Colonic mucosa (tissue), 4 donors: ENCODE measurements at regions not wholly inside any gene's neighbourhood (a gene's known extent, or its start where the extent isn't known, plus 50 kb on each side); places are given as distances from the start of the nearest gene placed in this dataset.
A peak's percentile ranks its signal among the peaks of the same experiment; 100 is the strongest.

Experiments
- DNase-seq: peaks from one replicate; pipeline ENCODE4 v3.0.0-alpha.2; 2020
- H3K27ac ChIP-seq: fragments of 200-600 bp; one replicate; pipeline ENCODE4 v1.8.0; 2021
- H3K27me3 ChIP-seq: fragments of 200-600 bp; one replicate; pipeline ENCODE4 v1.8.0; 2021
- H3K36me3 ChIP-seq: fragments of 200-600 bp; one replicate; pipeline ENCODE4 v1.8.0; 2021
- H3K4me1 ChIP-seq: fragments of 200-600 bp; one replicate; pipeline ENCODE4 v1.8.0; 2021; ENCODE audit warnings: mild to moderate bottlenecking
- H3K4me3 ChIP-seq: fragments of 200-600 bp; one replicate; pipeline ENCODE4 v1.8.0; 2021
- H3K9ac ChIP-seq, 2 donors: one replicate each; pipeline ENCODE4 v1.7.0; 2013; ENCODE audit warnings: control low read depth in 2 of 2, low read depth in 2 of 2, low read length in 2 of 2
- H3K9me3 ChIP-seq: fragments of 200-600 bp; one replicate; pipeline ENCODE4 v1.8.0; 2021
- intact Hi-C: fragments of 100-400 bp; cut with DNase I; formaldehyde crosslinking; loops from one replicate; pipeline ENCODE4 v1.14.1; 2022
- TF ChIP-seq, protein P1 (sequence below): fragments of 200-600 bp; IDR thresholded peaks from one replicate; pipeline ENCODE4 v1.8.0; 2022; ENCODE audit warnings: antibody characterized with exemption, mild to moderate bottlenecking
- donor health status: healthy.
- donor health status: DM: no; HTN: no; CAD: no.
- donor health status: DM: no; HTN: no; CAD: no.

DNA sequence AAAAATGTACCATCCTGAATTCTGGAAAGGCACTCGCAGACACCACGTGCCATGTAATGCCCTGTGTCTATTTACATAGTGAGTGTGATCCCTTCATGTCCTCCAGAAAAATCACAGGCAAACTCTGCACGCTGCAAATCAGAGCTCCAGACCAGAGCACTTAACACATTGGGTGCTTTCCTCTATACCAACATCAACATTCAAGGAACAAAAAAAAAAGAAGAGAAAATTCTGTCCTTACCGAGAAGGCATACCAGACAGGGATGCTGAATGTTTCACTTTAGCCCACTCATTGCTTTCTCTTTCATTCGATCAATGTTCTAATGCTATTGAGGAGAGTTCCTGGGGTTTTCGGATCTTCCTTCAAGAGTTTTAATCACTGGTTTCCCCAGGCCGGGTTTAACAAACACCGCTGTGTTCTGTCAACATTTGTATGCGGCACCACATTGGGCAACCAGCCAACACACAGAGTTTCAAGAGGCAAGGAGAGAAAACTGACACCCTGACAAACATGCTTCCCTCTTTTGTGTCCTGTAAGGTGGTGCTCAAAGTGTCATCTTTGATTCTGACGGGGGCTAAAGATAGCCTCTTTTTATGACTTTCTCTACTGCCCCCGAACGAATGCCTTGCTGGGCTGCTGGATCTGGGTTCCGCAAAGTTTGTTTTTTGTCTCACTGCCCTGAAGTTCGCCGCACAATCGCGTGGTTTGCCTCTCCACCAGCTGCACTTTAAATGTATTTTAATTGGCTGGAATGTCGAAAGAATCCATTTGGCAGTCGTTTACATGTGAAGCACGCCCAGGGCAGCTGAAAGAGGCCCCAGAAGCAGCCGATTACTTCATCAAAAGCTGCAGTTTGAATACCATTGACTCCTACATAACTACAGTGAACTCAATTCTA, 106.4 kb upstream of the NCKAP5 start:
- Histone ChIP-seq H3K4me3 (no peak overlapping the region), H3K9me3 (no peaks in the 10 kb centered on the region), H3K4me1 (no peaks in the 10 kb centered on the region), H3K36me3 (no peaks in the 10 kb centered on the region), H3K27ac (no peak overlapping the region), H3K9ac (no peak overlapping the region), H3K27me3 (no peaks in the 10 kb centered on the region)
- intact Hi-C loops = no loop called here
- DNase-seq = peak; percentile 46
- TF ChIP-seq, protein P1, sequence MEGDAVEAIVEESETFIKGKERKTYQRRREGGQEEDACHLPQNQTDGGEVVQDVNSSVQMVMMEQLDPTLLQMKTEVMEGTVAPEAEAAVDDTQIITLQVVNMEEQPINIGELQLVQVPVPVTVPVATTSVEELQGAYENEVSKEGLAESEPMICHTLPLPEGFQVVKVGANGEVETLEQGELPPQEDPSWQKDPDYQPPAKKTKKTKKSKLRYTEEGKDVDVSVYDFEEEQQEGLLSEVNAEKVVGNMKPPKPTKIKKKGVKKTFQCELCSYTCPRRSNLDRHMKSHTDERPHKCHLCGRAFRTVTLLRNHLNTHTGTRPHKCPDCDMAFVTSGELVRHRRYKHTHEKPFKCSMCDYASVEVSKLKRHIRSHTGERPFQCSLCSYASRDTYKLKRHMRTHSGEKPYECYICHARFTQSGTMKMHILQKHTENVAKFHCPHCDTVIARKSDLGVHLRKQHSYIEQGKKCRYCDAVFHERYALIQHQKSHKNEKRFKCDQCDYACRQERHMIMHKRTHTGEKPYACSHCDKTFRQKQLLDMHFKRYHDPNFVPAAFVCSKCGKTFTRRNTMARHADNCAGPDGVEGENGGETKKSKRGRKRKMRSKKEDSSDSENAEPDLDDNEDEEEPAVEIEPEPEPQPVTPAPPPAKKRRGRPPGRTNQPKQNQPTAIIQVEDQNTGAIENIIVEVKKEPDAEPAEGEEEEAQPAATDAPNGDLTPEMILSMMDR = no peak

DNA sequence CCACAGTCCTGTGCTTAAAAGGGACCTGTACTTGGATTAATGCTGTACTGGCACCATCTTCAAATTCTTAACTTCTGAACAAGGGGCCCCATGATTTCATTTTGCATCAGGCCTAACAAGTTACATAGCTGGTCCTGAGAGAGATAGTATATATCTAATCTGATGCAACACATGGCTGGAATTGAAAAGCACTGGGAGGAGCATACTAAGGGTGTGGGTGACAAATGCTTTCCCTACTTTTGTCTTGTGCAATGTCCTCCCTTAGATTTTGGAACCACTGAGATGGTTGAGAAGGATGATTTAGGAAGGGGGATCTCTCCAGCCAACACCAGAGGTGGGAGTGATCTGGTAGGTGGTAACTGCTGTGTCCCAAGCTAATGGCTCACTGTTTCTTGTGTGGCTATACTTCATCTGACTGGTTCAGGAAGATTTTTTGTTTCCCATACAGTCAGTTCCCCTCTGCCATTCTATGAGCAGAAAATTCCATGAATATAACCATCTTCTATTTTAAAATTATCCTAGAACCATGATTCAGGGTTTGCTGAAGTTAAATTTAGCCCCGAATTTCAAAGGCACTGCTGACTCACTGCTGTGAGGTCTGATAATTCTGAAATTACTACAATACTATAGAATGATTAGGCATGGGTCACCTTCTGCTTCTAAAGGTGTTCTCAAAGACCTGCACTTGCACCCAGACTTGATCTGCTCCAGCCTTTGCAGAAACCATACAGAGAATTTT, 108.3 kb upstream of the NCKAP5 start:
- intact Hi-C loops = no loop called here
- Histone ChIP-seq H3K27ac (no peak overlapping the region), H3K4me1 (no peaks in the 10 kb centered on the region), H3K9ac (no peak overlapping the region), H3K36me3 (no peaks in the 10 kb centered on the region), H3K9me3 (no peaks in the 10 kb centered on the region), H3K27me3 (no peaks in the 10 kb centered on the region), H3K4me3 (no peak overlapping the region)
- DNase-seq = no peak
- TF ChIP-seq, protein P1 = no peak

DNA sequence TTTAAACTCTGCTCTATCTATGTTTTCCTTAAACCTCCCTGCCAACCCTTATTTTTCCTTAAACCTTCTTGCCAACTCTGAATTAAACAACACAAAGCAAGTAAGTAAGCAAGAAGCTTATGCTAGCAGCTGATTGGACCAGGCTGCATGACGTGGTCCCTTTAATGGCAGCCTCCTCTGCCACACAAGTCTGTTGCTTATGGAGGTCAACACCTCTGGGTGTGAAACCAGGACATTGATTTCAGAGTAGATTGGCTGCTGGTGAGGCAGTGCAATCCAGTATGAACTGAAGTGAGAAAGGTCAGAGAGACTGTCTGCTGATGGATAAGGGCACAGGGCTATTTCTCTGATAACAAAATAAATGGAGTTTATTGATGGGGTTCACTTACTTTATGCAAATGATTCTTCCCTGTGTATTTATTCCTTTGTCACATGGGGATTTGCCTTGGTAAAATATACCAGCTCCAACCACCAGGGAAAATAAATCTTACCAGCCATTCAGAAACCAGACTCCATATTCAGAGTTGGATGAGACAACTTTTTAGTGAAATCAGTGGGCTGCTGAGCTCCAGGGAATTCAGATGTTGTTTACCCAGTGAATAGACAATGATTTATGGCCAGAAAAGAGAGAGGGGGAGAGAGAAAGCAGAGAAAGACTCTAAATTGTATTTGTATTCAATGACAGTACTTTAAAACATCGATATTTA, 112.2 kb upstream of the NCKAP5 start:
- Histone ChIP-seq H3K9ac (no peak overlapping the region), H3K9me3 (no peaks in the 10 kb centered on the region), H3K36me3 (no peaks in the 10 kb centered on the region), H3K4me3 (no peak overlapping the region), H3K4me1 (no peaks in the 10 kb centered on the region), H3K27me3 (no peaks in the 10 kb centered on the region), H3K27ac (no peak overlapping the region)
- no peak for DNase-seq
- intact Hi-C loops = no loop called here
- TF ChIP-seq, protein P1 = no peak

DNA sequence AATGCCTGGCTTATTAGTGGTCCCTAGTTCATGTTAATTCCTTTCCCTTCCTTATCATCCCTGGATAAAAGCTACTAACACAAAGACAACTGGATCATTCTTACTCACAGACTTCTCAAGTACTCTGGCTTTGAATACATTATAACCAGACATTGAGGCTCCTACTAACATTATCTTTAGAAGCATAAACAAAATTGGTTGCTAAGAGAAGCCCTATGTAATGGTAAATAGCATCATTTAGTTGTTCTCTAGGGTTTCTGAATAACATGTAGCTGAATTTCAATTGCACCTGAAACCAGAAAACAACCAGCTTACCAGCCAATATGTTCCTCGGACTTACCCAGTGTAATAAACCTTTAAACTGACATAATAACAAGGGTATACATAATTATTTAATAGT, 114.1 kb upstream of the NCKAP5 start:
- H3K27me3 ChIP-seq = no peaks in the 10 kb centered on the region
- H3K9me3 ChIP-seq = no peaks in the 10 kb centered on the region
- no peaks in the 10 kb centered on the region for H3K4me1 ChIP-seq
- H3K4me3 ChIP-seq = no peak overlapping the region
- no peaks in the 10 kb centered on the region for H3K36me3 ChIP-seq
- no peak overlapping the region for H3K27ac ChIP-seq
- intact Hi-C loops = no loop called here
- no peak for DNase-seq
- H3K9ac ChIP-seq = no peak overlapping the region
- TF ChIP-seq, protein P1 = no peak

DNA sequence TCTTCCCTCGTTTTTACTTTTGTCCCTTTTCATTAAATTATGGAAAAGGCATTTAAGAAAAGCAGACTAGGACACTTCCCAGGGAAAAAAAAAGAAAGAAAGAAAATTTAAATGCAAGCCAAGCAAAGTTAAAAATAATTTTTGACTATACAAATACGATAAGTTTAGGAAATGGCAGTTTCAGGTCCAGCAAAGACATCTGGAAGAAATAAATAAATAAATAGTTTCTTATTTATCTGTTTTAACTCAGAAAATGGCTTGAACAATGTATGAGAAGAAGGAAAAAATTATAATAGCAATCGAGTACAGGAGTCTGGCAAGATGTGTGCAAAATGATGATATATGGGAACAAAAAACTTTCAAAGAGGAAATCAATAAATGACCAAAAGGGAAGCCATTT, 114.6 kb upstream of the NCKAP5 start:
- H3K9me3 ChIP-seq = no peaks in the 10 kb centered on the region
- H3K4me3 ChIP-seq = no peak overlapping the region
- no peak for DNase-seq
- H3K36me3 ChIP-seq = no peaks in the 10 kb centered on the region
- TF ChIP-seq, protein P1 = no peak
- no peak overlapping the region for H3K27ac ChIP-seq
- intact Hi-C loops = no loop called here
- no peaks in the 10 kb centered on the region for H3K27me3 ChIP-seq
- no peaks in the 10 kb centered on the region for H3K4me1 ChIP-seq
- no peak overlapping the region for H3K9ac ChIP-seq
